ENCODE measurements at regions not wholly inside any gene's neighbourhood (a gene's known extent, or its start where the extent isn't known, plus 50 kb on each side); places are given as distances from the start of the nearest gene placed in this dataset.

DNA sequence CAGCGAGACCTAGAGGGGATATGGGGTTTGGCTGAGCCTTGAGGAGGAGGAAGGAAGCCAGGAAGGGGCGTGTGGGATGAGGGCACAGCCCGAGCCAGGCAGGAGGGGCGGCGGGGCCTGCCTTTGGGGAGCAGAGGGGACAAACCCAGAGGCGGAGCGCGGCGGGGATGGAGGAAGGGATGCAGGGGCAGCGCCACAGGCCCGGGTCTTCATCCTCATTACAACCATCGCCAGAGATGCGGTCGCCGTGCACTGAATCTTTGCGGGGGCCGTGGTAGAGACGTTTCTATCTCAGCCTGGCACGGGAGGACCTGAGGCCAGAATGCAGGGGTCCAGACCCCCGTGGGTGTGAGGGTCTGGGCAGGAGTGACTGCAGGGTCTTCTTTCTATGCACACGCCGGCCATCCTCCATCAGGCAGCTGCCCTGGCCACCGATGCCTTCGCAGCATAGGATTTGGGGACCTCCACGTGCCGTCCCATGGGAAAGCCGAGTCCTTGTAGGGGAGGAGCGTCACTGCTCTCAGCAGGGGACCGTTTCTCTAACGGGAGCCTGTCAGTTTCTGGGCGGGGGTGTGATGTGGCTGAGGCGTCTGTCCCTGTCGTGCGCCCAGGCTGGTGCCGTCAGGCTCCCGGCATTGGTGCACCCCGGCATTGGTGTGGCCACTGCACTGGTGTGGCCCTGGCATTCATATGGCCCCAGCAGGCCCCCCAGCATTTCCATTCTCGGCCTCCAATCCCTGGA lies 1267.9 kb downstream of the BRD1 start:
- peaks cover 0 to 30% (median 0%) of the 10 kb centered on the region in 3 donors for H3K9me3 ChIP-seq (ENCODE audit: control extremely low read depth in 1 of 3, control insufficient read depth in 2 of 3, insufficient read depth in 1 of 3, low read length in 2 of 3)
- H3K27me3 ChIP-seq (replicated peaks in 1 of 4; ENCODE audit: control extremely low read depth in 1 of 4, control insufficient read depth in 3 of 4, insufficient read depth in 4 of 4, low read length in 3 of 4) = no peaks in the 10 kb centered on the region
- DNase-seq (no peak), ATAC-seq (ENCODE audit: low read depth) (no peak)
- Mint-ChIP-seq H3K4me1 (no peaks in the 10 kb centered on the region), H3K4me3 (no peak overlapping the region), H3K27ac (no peak overlapping the region), H3K9me3 (ENCODE audit: insufficient read depth) (no peaks in the 10 kb centered on the region), H3K27me3 (no peaks in the 10 kb centered on the region)
- WGBS (ENCODE audit: insufficient coverage) = 62% methylated on average over 30 of the region's 38 CpGs
- intact Hi-C loops (cut with micrococcal nuclease) = no loop called here
- no peaks in the 10 kb centered on the region for H3K79me2 ChIP-seq (ENCODE audit: control insufficient read depth, insufficient read depth, low read length)
- POLR2A ChIA-PET = no interaction called here
- H2AFZ ChIP-seq (ENCODE audit: insufficient read depth, low read depth, low read length, poor library complexity, severe bottlenecking) = no peak overlapping the region
- TF ChIP-seq, protein P1, sequence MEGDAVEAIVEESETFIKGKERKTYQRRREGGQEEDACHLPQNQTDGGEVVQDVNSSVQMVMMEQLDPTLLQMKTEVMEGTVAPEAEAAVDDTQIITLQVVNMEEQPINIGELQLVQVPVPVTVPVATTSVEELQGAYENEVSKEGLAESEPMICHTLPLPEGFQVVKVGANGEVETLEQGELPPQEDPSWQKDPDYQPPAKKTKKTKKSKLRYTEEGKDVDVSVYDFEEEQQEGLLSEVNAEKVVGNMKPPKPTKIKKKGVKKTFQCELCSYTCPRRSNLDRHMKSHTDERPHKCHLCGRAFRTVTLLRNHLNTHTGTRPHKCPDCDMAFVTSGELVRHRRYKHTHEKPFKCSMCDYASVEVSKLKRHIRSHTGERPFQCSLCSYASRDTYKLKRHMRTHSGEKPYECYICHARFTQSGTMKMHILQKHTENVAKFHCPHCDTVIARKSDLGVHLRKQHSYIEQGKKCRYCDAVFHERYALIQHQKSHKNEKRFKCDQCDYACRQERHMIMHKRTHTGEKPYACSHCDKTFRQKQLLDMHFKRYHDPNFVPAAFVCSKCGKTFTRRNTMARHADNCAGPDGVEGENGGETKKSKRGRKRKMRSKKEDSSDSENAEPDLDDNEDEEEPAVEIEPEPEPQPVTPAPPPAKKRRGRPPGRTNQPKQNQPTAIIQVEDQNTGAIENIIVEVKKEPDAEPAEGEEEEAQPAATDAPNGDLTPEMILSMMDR (IDR thresholded peaks at IDR 0.05) = no peak
- no peak for TF ChIP-seq EZH2 (IDR thresholded peaks at IDR 0.05; ENCODE audit: borderline replicate concordance, insufficient read depth, low read depth, low read length, poor library complexity, severe bottlenecking)
- H3K9ac ChIP-seq (ENCODE audit: low read length) = no peak overlapping the region
- H3K36me3 ChIP-seq (replicated peaks in 1 of 2; ENCODE audit: control extremely low read depth in 1 of 2, control insufficient read depth in 1 of 2, extremely low read depth in 1 of 2, insufficient read depth in 2 of 2, low read length in 1 of 2) = no peaks in the 10 kb centered on the region
- no peaks in the 10 kb centered on the region for H4K20me1 ChIP-seq (ENCODE audit: control insufficient read depth, insufficient read depth, low read length, poor library complexity, severe bottlenecking)
- H3K4me3 ChIP-seq (ENCODE audit: control extremely low read depth in 1 of 5, extremely low read depth in 1 of 5, insufficient read depth in 1 of 5, low read depth in 2 of 5, low read length in 4 of 5) = no peak overlapping the region
- H3K27ac ChIP-seq (ENCODE audit: low read length in 2 of 2) = no peak overlapping the region
- CTCF ChIA-PET = no interaction called here
- H3K4me2 ChIP-seq (replicated peaks; ENCODE audit: low read depth, low read length, poor library complexity, severe bottlenecking) = no peak overlapping the region
- H3K4me1 ChIP-seq (ENCODE audit: control insufficient read depth in 2 of 2, insufficient read depth in 2 of 2, low read length in 2 of 2) = no peaks in the 10 kb centered on the region

DNA sequence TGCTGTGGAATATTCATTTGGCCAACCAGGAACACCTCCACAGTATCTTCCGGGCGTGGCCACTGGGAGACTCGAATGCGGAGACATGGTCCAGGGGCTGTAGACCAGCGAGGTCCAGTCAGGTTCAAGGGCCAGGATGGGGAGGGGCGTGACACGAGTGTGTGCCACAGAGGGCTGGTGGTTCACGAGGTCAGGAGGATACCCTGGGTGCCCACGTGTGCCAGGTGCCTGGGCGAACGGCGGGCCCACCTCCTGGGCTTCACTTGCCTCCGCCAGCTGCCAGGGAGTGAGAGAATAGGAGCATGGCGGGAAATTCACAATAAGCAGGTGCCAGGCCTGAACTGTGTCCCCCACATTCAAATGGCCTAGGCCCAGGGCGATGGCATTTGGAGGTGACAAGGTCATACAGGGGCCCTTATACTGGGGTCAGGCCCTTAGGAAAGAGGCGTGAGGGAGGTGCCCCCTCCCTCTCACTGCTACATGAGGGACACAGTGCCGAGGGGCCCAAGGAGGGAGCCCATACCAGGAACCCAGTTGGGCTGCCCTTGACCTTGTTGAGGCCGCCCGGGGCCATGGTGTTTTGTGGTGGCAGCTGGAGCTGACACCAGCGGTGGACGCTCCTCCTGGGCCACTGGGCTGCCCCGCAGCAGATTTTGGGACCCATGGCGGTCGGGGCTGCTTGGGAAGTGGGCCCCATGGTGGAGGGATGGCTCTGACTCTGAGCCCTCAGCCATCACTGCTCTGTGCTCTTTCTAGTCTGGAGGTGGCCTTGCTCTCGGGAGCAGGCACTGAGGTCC lies 1268.9 kb downstream of the BRD1 start:
- Mint-ChIP-seq H3K27ac (no peak overlapping the region), H3K4me1 (no peaks in the 10 kb centered on the region), H3K4me3 (no peak overlapping the region), H3K27me3 (no peaks in the 10 kb centered on the region), H3K9me3 (ENCODE audit: insufficient read depth) (no peaks in the 10 kb centered on the region)
- no peak overlapping the region for H3K4me2 ChIP-seq (replicated peaks; ENCODE audit: low read depth, low read length, poor library complexity, severe bottlenecking)
- CTCF ChIA-PET = no interaction called here
- no peak overlapping the region for H3K9ac ChIP-seq (ENCODE audit: low read length)
- intact Hi-C loops (cut with micrococcal nuclease) = no loop called here
- POLR2A ChIA-PET = no interaction called here
- H3K9me3 ChIP-seq (ENCODE audit: control extremely low read depth in 1 of 3, control insufficient read depth in 2 of 3, insufficient read depth in 1 of 3, low read length in 2 of 3) = peaks cover 0 to 20% (median 0%) of the 10 kb centered on the region in 3 donors
- no peaks in the 10 kb centered on the region for H4K20me1 ChIP-seq (ENCODE audit: control insufficient read depth, insufficient read depth, low read length, poor library complexity, severe bottlenecking)
- H3K79me2 ChIP-seq (ENCODE audit: control insufficient read depth, insufficient read depth, low read length) = no peaks in the 10 kb centered on the region
- no peak overlapping the region for H3K27ac ChIP-seq (ENCODE audit: low read length in 2 of 2)
- TF ChIP-seq, protein P1 (IDR thresholded peaks at IDR 0.05) = no peak
- no peak for TF ChIP-seq EZH2 (IDR thresholded peaks at IDR 0.05; ENCODE audit: borderline replicate concordance, insufficient read depth, low read depth, low read length, poor library complexity, severe bottlenecking)
- no peaks in the 10 kb centered on the region for H3K27me3 ChIP-seq (replicated peaks in 1 of 4; ENCODE audit: control extremely low read depth in 1 of 4, control insufficient read depth in 3 of 4, insufficient read depth in 4 of 4, low read length in 3 of 4)
- no peak overlapping the region for H2AFZ ChIP-seq (ENCODE audit: insufficient read depth, low read depth, low read length, poor library complexity, severe bottlenecking)
- H3K4me3 ChIP-seq (ENCODE audit: control extremely low read depth in 1 of 5, extremely low read depth in 1 of 5, insufficient read depth in 1 of 5, low read depth in 2 of 5, low read length in 4 of 5) = no peak overlapping the region
- 94% methylated on average over 23 of the region's 25 CpGs for WGBS (ENCODE audit: insufficient coverage)
- H3K4me1 ChIP-seq (ENCODE audit: control insufficient read depth in 2 of 2, insufficient read depth in 2 of 2, low read length in 2 of 2) = no peaks in the 10 kb centered on the region
- H3K36me3 ChIP-seq (replicated peaks in 1 of 2; ENCODE audit: control extremely low read depth in 1 of 2, control insufficient read depth in 1 of 2, extremely low read depth in 1 of 2, insufficient read depth in 2 of 2, low read length in 1 of 2) = no peaks in the 10 kb centered on the region
- DNase-seq (no peak), ATAC-seq (ENCODE audit: low read depth) (no peak)
